ENCODE measurements at regions not wholly inside any gene's neighbourhood (a gene's known extent, or its start where the extent isn't known, plus 50 kb on each side); places are given as distances from the start of the nearest gene placed in this dataset.

GRCh38 chr20:51139891-51140290 is 117.0 kb upstream of the KCNG1 start:
- intact Hi-C loops (cut with micrococcal nuclease) (no loop called here), in situ Hi-C loops (cut with MboI; ENCODE audit: low sequenced_read_pairs) (no loop called here), dilution Hi-C loops (cut with HindIII; ENCODE audit: low sequenced_read_pairs, unreplicated experiment) (no loop called here)
- Histone ChIP-seq H3K23ac (ENCODE audit: low read depth, low read length) (no peak overlapping the region), H3K79me1 (ENCODE audit: low read depth in 1 of 2, low read length in 2 of 2) (no peaks in the 10 kb centered on the region), H2BK120ac (ENCODE audit: low read depth, low read length) (no peak overlapping the region), H3K9me3 (ENCODE audit: control insufficient read depth, insufficient read depth, low read length) (peaks cover 2% of the 10 kb centered on the region; the same call in 1 of the 2 replicates), H2AK5ac (ENCODE audit: low read depth, low read length) (no peak overlapping the region), H3K36me3 (ENCODE audit: control insufficient read depth, insufficient read depth, low read length) (no peaks in the 10 kb centered on the region), H3K4me2 (ENCODE audit: low read depth, low read length) (no peak overlapping the region), H3K9ac (ENCODE audit: low read depth, low read length) (no peak overlapping the region), H2BK20ac (ENCODE audit: low read depth, low read length) (no peak overlapping the region), H3K27ac (ENCODE audit: insufficient read depth, low read length) (no peak overlapping the region), H3K4ac (ENCODE audit: low read depth, low read length) (no peak overlapping the region), H4K91ac (ENCODE audit: insufficient read depth, low read depth, low read length) (no peak overlapping the region), H2AFZ (replicated peaks; ENCODE audit: low read length, poor library complexity) (no peak overlapping the region), H3K9me1 (ENCODE audit: insufficient read depth, low read length) (no peaks in the 10 kb centered on the region), H2BK15ac (ENCODE audit: low read depth, low read length) (no peak overlapping the region), H3K14ac (replicated peaks; ENCODE audit: low read depth, low read length) (no peak overlapping the region), H3K27me3 (ENCODE audit: control insufficient read depth, insufficient read depth, low read length) (peaks cover 29% of the 10 kb centered on the region), H4K8ac (ENCODE audit: low read depth in 2 of 2, low read length in 2 of 2) (no peak overlapping the region), H2AK9ac (replicated peaks; ENCODE audit: low read depth, low read length, poor library complexity) (no peak overlapping the region), H3K4me3 (ENCODE audit: insufficient read depth, low read depth, low read length) (no peak overlapping the region), H3K18ac (ENCODE audit: low read depth, low read length) (no peak overlapping the region), H4K20me1 (ENCODE audit: insufficient read depth, low read length) (no peaks in the 10 kb centered on the region), H2BK5ac (ENCODE audit: low read depth, low read length, poor library complexity, severe bottlenecking) (no peak overlapping the region), H3K56ac (ENCODE audit: extremely low read depth, insufficient read depth, low read length) (no peak overlapping the region), H4K5ac (ENCODE audit: low read depth, low read length) (no peak overlapping the region), H3K4me1 (ENCODE audit: control insufficient read depth, insufficient read depth, low read length) (no peaks in the 10 kb centered on the region)
- CTCF ChIA-PET = no interaction called here
- TF ChIP-seq MAZ (IDR thresholded peaks at IDR 0.05; ENCODE audit: borderline replicate concordance, low read depth, low read length) (no peak), RFX5 (IDR thresholded peaks at IDR 0.05; ENCODE audit: low read depth, low read length) (no peak), MAFK (IDR thresholded peaks at IDR 0.05; ENCODE audit: low read depth, low read length) (no peak), CEBPB (IDR thresholded peaks at IDR 0.05; ENCODE audit: low read depth, low read length) (no peak), SMC3 (IDR thresholded peaks at IDR 0.05; ENCODE audit: low read depth, low read length) (no peak), MXI1 (IDR thresholded peaks at IDR 0.05; ENCODE audit: borderline replicate concordance, low read depth, low read length) (no peak), BHLHE40 (IDR thresholded peaks at IDR 0.05; ENCODE audit: low read depth, low read length) (no peak), RAD21 (IDR thresholded peaks at IDR 0.05; ENCODE audit: low read length) (no peak), RCOR1 (IDR thresholded peaks at IDR 0.05; ENCODE audit: insufficient replicate concordance, low read length) (no peak), CHD1 (IDR thresholded peaks at IDR 0.05; ENCODE audit: low read depth, low read length) (no peak)
- TF ChIP-seq, protein P1, sequence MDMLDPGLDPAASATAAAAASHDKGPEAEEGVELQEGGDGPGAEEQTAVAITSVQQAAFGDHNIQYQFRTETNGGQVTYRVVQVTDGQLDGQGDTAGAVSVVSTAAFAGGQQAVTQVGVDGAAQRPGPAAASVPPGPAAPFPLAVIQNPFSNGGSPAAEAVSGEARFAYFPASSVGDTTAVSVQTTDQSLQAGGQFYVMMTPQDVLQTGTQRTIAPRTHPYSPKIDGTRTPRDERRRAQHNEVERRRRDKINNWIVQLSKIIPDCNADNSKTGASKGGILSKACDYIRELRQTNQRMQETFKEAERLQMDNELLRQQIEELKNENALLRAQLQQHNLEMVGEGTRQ (IDR thresholded peaks at IDR 0.05; ENCODE audit: low read depth, low read length) = no peak
- TF ChIP-seq, protein P2, sequence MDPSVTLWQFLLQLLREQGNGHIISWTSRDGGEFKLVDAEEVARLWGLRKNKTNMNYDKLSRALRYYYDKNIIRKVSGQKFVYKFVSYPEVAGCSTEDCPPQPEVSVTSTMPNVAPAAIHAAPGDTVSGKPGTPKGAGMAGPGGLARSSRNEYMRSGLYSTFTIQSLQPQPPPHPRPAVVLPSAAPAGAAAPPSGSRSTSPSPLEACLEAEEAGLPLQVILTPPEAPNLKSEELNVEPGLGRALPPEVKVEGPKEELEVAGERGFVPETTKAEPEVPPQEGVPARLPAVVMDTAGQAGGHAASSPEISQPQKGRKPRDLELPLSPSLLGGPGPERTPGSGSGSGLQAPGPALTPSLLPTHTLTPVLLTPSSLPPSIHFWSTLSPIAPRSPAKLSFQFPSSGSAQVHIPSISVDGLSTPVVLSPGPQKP (IDR thresholded peaks at IDR 0.05; ENCODE audit: borderline replicate concordance, low read depth, low read length) = no peak
- no peak for DNase-seq
- POLR2A ChIA-PET (ENCODE audit: unreplicated experiment) = interaction anchor here (0.6 kb wide), 1 partner anchor 9 kb away, joined by 6 read pairs; no protein-coding TSS in a partner anchor
- WGBS, 2 experiments (ENCODE audit: extremely low coverage in 2 of 2, insufficient read length in 1 of 2) = no CpG with 5 or more reads among the region's 3 CpGs
- no peak for ATAC-seq (ENCODE audit: low read depth)
- no TSS peak for BruUV-seq (replicated peaks)

All from IMR-90 (cell line).